ENCODE measurements at regions not wholly inside any gene's neighbourhood (a gene's known extent, or its start where the extent isn't known, plus 50 kb on each side); places are given as distances from the start of the nearest gene placed in this dataset.
A peak's percentile ranks its signal among the peaks of the same experiment; 100 is the strongest.
"Not testable (repeated sequence)": the region's sequence is repeated elsewhere in the genome, so short reads cannot be mapped to it uniquely, and the experiment has no call there.

- H3K4me3 ChIP-seq (replicated peaks in 1 of 2; ENCODE audit: low read depth in 1 of 2, low read length in 2 of 2); POLR2A ChIA-PET; BruUV-seq (replicated peaks); H3K27ac ChIP-seq (ENCODE audit: low read depth, low read length); ATAC-seq; RAD21 ChIA-PET (ENCODE audit: low non-redundant PET in 1 of 2, low total read pairs in 2 of 2, uncharacterized antibody in 2 of 2, unreplicated experiment in 2 of 2); H3K9ac ChIP-seq (ENCODE audit: low read length); intact Hi-C loops (cut with micrococcal nuclease); H3K27me3 ChIP-seq (ENCODE audit: insufficient read depth, low read length); H3K9me2 ChIP-seq (ENCODE audit: insufficient read depth); CTCF ChIA-PET; H3K9me3 ChIP-seq (ENCODE audit: control insufficient read depth in 1 of 2, insufficient read depth in 1 of 2, low read depth in 1 of 2, low read length in 2 of 2); H3K36me3 ChIP-seq (ENCODE audit: control insufficient read depth in 1 of 2, insufficient read depth in 2 of 2, low read length in 2 of 2); H2AFZ ChIP-seq (ENCODE audit: low read depth, low read length, poor library complexity, severe bottlenecking); H4K20me1 ChIP-seq (ENCODE audit: insufficient read depth); H3K79me2 ChIP-seq (ENCODE audit: insufficient read depth, low read length): not testable (repeated sequence)
- peaks cover 0 to 10% of the 10 kb centered on the region in 2 experiments; a peak in 2 of 4 replicates for H3K4me1 ChIP-seq (ENCODE audit: control insufficient read depth in 1 of 2, insufficient read depth in 2 of 2, low read length in 2 of 2)
- peak; percentile 19 for DNase-seq (ENCODE audit: low read depth, low spot score)
- peak; percentile 47 for TF ChIP-seq SP1 (IDR thresholded peaks at IDR 0.05; ENCODE audit: low read depth)
- TF ChIP-seq JUND (IDR thresholded peaks at IDR 0.05), result peak; percentile 43; the same call in 1 of the 2 replicates
- peak; percentile 65; the same call in 1 of the 2 replicates for TF ChIP-seq FOSL1 (IDR thresholded peaks at IDR 0.05; ENCODE audit: low read depth)
- peak; percentile 11 for TF ChIP-seq YY1 (IDR thresholded peaks at IDR 0.05; ENCODE audit: extremely low read depth, insufficient replicate concordance, low read depth, low read length)
- peak; percentile 89 for TF ChIP-seq CBX3 (IDR thresholded peaks at IDR 0.05; ENCODE audit: low read depth)
- peak overlapping the region; percentile 21 for H3K4me2 ChIP-seq (ENCODE audit: low read length)
These were observed 1002.6 kb upstream of the HS3ST1 start for GRCh38 chr4:12431259-12431658.

- Histone ChIP-seq H3K9me3 (ENCODE audit: control insufficient read depth in 1 of 2, insufficient read depth in 1 of 2, low read depth in 1 of 2, low read length in 2 of 2) (no peaks in the 10 kb centered on the region; a peak in 1 of 4 replicates), H3K27ac (ENCODE audit: low read depth, low read length) (no peak overlapping the region), H3K36me3 (ENCODE audit: control insufficient read depth in 1 of 2, insufficient read depth in 2 of 2, low read length in 2 of 2) (no peaks in the 10 kb centered on the region), H3K4me1 (ENCODE audit: control insufficient read depth in 1 of 2, insufficient read depth in 2 of 2, low read length in 2 of 2) (peaks cover 4 to 21% of the 10 kb centered on the region in 2 experiments; a peak in 3 of 4 replicates), H4K20me1 (ENCODE audit: insufficient read depth) (no peaks in the 10 kb centered on the region), H3K9me2 (ENCODE audit: insufficient read depth) (0 out of 2 replicates have a peak, but pooled peaks cover 3% of the 10 kb centered on the region), H2AFZ (ENCODE audit: low read depth, low read length, poor library complexity, severe bottlenecking) (peak overlapping the region; percentile 19), H3K79me2 (ENCODE audit: insufficient read depth, low read length) (no peaks in the 10 kb centered on the region), H3K9ac (ENCODE audit: low read length) (no peak overlapping the region), H3K4me2 (ENCODE audit: low read length) (peak overlapping the region; percentile 26; the same call in 1 of the 2 replicates), H3K27me3 (ENCODE audit: insufficient read depth, low read length) (no peaks in the 10 kb centered on the region), H3K4me3 (replicated peaks in 1 of 2; ENCODE audit: low read depth in 1 of 2, low read length in 2 of 2) (no peak overlapping the region)
- ATAC-seq (peak; percentile 25; the same call in 1 of the 2 replicates), DNase-seq (ENCODE audit: low read depth, low spot score) (peak; percentile 23)
- ChIA-PET POLR2A (no interaction called here), CTCF (no interaction called here), RAD21 (ENCODE audit: low non-redundant PET in 1 of 2, low total read pairs in 2 of 2, uncharacterized antibody in 2 of 2, unreplicated experiment in 2 of 2) (no interaction called here)
- no TSS peak for BruUV-seq (replicated peaks)
- TF ChIP-seq SRF (IDR thresholded peaks at IDR 0.05; ENCODE audit: low read depth) (peak; percentile 25; the same call in 1 of the 2 replicates), FOSL1 (IDR thresholded peaks at IDR 0.05; ENCODE audit: low read depth) (peak; percentile 87), JUND (IDR thresholded peaks at IDR 0.05) (peak; percentile 70), ATF3 (IDR thresholded peaks at IDR 0.05) (no peak), CBX3 (IDR thresholded peaks at IDR 0.05; ENCODE audit: low read depth) (peak; percentile 71; the same call in 1 of the 2 replicates), SP1 (IDR thresholded peaks at IDR 0.05; ENCODE audit: low read depth) (peak; percentile 39; the same call in 1 of the 2 replicates)
- intact Hi-C loops (cut with micrococcal nuclease), result no loop called here
These were observed 992.7 kb upstream of the HS3ST1 start for GRCh38 chr4:12421364-12421763.
